Lung microvascular endothelial cell (primary cell): ENCODE measurements at regions not wholly inside any gene's neighbourhood (a gene's known extent, or its start where the extent isn't known, plus 50 kb on each side); places are given as distances from the start of the nearest gene placed in this dataset.
"Not testable (repeated sequence)": the region's sequence is repeated elsewhere in the genome, so short reads cannot be mapped to it uniquely, and the experiment has no call there.

Source experiments
- DNase-seq, 2 donors: peaks; one replicate each; pipeline versions ENCODE4 v3.0.0 to v3.0.0-alpha.2; 2010; ENCODE audit warnings: low read depth in 2 of 2

DNA sequence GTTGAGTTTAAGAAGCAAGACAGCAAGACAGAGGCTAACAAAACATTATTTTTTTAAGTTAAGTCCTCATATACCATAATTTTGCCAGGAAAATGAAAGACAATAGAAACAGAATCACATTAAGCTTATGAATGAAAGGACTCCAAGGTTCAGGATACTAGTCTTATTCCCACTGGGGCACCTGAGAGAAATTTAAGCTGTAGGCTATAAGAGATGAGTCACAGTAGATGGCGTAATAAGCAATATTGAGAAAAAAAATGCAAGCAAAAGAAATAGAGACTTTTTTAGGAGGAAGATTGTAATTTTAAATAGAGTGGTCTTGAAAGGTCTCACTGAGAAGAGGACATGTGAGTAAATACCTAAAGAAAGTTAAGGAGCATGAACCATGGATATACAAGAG is 57.1 kb upstream of the KIF2B start:
- DNase-seq: no peak

DNA sequence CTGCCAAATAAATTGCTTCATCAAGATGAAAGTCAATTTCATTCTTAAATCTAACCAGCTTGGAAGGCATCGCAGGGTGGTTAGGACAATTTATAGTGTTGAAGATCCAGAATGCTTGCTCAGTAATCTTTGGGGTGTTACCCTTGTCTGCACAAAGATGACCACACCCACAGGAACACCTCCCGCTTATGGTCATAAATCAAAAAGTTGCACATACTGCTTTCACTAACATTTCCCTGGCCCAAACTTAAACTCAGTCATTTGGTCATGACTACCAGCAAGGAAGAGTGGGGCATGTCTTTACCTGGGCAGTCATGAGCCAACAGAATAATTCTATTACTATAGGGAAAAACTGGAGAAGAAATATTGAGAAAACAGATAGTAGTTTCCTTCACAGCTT is 57.6 kb upstream of the KIF2B start:
- no peak for DNase-seq

DNA sequence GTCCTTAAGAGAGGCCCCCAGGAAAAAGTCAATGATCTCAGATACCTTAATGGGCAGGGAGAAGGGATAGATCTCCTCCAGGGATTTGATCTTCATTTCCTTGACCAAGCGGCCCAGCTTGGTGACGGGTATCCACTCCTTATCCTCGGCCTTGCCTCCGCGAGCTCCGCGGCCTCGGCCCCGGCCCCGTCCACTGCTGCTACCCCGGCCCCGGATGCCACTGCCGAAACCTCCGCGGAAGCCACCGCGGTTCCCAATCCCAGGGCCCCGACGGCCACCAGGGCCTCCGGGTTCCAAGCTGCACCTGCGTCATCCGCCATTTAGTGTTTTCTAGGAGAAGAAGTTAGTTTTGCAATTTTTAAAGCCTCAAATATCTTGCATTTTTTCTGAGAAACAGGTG is 65.2 kb upstream of the KIF2B start:
- no peak for DNase-seq

DNA sequence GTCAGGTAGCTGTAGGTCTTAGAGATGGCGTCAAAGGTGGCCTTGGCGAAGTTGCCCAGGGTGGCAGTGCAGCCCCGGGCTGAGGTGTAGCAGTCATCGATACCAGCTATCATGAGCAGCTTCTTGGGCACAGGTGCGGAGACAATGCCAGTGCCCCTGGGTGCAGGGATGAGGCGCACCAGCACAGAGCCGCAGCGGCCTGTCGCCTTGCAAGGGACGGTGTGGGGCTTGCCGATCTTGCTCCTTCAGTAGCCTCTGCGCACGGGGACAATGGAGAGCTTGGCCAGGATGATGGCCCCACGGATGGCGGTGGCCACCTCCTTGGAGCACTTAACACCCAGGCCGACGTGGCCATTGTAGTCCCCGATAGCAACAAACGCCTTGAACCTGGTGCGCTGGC is 65.6 kb upstream of the KIF2B start:
- not testable (repeated sequence) for DNase-seq

DNA sequence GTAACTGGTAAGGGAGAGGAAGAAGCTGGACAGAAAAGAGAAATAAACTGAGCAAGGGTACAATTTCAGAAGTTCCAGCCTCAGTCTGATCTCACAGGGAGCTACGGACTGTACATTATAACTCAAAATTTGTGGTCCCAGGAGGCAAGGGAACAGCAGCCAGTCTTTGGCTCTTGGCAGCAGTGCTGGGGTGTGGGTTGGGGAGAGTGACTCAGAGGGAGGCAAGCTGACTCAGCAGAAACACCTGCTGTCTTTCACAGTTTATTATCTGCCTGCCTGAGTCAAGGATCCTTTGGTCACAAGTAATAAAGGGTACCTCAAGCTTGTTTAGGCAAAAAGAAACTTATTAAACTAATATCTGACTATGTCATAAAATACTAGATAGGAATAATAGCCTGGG is 73.5 kb upstream of the KIF2B start:
- DNase-seq: no peak

DNA sequence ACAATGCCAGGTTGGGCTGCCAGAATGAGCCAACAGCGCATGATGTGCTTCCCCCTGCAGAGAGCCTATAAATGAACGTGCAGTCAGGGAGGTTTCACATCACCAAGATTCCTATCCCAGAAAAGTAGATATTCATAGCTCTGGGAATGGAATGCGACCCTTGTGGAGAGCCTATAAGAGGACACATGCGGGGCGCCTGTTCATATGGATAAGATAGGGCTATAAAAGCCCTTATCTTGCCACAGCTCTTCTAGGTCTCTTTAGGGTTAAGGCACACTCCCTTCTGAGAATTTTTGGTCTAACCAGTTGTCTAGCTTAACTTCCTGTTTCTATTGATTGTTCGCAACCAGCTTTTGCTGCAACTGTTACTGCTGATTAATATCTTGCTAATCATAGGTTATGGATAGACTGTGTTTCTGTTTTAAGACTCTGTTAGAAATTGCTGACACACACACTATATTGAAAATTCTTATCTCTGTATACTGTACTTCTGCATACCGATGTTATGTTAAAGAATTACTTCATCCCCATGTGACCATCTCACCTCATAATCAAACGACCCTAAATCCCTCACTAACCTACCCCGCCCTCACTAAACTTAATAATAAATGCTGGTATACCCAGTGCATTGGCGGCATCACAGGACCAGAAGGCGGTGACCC is 74.4 kb upstream of the KIF2B start:
- DNase-seq: not testable (repeated sequence)

DNA sequence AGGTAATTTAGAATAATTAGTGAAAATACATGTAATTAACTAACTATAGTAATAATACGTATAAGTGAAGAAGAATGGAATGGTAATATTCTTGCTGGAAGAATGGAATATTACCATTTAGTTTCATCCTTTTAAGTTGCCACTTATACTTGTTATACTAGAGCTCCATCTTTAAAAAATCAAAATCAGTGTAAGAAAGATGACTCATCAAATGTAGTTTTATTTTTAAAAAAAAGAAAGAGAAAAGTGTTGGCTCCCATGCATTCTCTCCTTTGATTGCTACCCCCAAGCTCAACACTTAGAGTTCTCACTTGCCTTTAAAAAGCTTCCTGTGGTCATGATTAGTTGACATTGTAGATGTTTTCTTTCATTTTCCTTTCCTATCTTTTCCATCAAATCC is 82.4 kb upstream of the KIF2B start:
- no peak for DNase-seq

DNA sequence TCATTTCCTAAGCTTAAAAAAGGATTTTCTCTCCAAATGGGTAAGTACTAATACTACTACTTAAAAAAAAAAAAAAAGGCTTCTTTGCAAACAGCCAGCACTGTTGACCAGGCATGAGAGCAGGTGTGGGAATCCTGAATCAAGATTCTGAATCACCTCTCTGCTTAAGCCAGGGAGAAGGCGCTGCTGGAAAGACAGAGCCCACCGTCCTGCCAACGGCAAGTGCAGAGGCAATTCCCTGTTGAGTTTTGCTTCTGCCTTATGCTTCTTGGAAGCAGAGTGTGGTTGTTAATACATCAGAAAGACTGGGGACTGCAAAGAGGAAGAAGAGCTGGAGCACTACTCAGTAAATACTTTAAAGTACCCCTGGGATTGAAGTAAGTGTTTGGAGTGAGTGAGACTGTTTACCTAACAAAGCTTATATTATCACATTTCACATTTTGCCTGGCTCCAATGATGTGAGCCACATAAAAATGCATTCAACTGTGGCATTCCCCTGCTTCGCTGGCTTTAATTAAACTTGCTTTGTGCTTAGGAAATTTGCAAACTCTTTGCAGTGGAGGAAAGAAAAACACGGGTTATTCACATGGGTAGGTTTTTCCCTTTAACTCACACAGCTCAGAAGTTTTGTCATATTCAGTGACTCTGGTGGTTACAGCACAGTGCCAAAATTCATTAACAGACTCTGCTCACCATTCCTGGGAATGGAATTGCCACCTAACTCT is 86.0 kb upstream of the KIF2B start:
- DNase-seq: no peak

DNA sequence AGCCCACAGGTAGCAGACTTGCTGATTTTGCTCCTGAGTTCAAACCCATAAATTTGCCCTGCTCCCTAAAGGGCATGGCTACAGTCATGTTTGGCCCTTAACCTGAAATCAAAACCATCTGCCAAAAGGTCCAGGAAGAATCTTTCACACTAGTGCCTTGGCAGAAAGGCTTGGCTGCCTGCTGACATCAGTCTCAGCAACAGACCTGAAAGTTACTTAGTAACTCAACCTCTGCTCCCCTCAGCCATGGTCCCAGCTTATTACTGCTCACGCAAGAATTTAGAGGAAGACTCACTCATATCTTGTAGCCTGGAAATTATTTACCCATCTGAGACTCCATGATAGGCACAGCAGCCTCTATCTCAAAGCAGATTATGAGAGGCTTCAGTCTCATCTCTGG is 98.0 kb upstream of the KIF2B start:
- DNase-seq: no peak

DNA sequence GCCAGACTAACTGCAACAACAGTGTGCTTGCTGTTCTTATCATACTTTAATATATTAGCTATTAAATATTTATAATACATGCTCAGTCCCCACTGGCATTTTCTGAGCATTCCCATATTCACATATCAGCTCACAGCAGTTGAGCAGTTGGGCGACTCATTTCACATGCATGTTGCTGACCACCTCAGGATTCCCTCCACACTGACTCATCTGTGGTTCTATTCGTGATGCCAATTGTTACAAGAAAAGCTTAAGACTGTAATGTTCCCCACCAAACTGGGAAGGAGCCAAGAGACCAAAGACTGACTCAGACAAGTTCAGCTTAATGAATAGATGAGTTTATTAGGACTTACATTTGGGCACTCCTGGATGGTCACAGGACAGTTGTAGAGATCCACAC is 100.3 kb upstream of the KIF2B start:
- peak in 1 of 2 donors; percentile 24 for DNase-seq

DNA sequence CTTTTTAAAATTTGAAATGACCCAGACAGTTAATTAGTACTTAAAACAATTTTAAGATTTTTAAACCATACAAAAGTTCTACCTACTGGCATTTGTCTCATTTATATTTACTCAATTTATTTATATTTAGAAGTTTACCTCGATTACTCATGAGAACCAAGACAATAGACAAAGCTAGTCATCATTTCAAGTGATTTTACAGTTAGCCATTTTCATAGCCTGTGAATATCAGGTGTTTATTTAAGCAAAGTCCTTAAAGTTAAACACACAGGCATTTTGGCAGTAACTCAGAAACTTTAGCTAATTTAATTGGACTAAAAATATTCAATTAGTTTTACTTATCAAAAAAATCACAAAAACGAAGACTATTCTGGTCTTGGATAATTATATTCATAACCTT is 101.6 kb upstream of the KIF2B start:
- no peak for DNase-seq

DNA sequence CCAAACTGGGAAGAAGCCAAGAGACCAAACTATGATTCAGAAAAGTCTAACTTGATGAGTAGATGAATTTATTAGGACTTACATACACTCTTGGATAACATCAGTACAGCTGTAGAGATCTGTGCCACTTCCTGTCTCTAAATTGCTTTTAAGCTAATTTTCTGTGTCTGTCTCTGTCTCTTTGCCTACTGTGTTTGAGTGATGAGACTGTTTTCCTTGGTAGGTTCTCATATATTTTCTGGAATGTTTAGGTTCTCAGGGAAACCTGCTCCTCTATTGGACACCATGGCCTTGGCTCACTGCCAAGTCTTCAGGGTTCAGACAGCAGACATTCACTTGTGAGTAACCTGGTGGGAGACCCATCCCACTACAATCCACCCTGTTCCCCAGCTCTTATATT is 103.5 kb upstream of the KIF2B start:
- no peak for DNase-seq

DNA sequence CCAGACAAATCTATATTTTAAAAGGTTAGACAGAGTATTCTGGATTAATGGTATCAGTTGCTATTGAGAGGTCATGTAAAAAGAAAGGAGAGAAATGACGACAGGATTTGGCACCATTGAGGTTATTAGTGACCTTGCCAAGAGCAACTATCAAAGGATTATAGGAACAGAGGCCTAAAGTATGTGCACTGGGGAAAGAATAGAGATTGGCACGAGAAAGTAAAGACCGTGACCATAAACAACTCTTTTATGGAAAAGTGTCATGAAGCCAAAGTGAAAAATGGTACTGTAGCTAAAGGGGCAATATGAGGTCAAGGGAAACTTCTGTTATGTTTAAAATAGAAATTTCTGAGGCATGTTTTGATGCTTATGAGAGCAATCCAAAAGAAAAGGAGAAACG is 115.2 kb upstream of the KIF2B start:
- DNase-seq: peak in 1 of 2 donors; percentile 69

DNA sequence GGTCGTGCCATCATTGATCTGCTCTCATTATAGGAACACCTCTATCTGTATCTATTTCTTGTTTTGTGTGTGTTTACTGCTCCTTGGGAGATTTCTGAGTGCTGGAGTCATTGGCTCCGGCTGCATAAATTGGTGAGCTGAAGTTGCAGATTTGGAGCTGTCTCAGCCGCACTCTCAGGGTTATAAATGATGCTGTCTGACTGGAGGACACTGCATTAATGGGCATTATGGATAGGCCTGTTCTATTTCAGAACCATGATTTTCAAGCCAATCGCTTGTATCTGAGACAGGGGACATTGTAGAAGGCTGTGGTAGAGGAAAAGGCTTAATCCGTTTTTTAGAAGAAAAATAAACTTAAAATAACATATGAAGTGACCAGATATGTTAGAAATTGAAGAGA is 126.4 kb upstream of the KIF2B start:
- DNase-seq: no peak

DNA sequence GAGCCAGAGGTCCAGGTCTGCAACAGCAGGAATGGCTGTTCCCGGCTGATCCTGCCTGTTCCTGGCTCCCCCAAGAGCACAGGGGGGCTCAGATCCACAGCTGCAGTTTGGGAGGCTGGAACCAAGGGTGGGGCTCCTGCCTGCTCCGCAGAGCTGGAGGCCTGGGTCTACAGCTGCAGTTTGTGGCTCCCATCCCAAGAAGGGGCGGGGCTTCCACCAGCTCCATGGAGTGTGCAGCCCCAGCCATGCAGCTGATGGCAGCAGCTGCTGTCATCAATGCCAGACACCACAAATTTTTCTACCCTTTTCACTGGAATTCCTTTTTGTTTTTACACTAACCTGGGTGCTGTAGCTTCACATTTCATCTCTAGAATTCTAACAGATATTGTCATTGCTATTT is 135.4 kb upstream of the KIF2B start:
- no peak for DNase-seq

DNA sequence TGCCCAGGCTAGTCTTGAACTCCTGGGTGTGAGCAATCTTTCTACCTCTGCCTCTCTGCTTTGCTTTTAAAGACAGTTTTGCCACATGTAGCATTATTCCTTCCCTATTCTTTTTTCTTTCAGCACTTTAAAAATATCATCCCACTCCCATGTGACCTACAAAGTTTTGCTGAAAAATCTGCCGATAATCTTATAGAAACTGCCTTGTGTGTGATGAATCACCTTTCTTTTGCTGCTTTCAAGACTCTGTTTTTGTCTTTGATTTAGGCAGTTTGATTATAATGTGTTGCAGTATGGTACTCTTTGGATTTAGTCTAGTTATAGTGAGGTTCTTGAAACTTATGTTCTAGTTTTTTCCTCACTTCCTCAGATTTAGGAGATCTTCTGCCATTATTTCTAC is 142.0 kb upstream of the KIF2B start:
- DNase-seq: no peak

DNA sequence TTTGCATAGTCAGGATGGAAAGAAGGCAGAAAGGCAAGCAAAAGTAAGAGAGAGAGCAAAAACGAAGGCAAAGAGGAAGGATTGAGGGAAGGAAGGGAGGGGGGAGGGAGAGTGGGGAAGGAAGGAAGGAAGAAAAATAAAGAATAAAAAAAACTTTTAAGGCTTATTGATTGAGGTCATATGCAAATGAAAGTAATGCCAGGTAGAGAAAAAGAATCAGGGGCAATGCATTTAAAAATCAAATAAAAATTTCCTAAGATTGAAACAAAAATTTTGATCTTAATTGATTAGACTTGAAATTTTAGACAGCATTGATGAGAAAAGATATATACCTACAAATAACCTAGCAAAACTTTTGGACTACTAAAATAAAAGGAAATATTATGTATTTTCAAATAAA is 153.9 kb upstream of the KIF2B start:
- DNase-seq: no peak

DNA sequence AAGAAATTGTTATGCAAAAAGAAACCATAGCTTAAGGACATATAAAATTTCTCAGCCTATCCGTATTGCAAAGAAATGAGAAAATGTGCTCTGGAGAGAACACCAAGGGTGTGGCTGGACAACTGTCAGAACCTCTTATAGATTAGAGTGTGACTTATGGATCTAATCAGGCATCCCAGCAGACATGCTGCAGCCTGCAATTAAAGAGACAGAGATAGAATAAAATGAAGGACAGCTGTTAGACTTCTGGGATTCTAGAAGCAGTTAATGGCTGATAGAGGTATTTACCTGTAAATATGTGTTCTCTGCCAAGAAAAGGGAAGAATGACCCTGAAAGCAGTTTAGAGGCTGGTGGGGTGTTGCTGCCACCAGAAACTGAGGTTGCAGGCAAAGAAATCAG is 160.1 kb upstream of the KIF2B start:
- no peak for DNase-seq

DNA sequence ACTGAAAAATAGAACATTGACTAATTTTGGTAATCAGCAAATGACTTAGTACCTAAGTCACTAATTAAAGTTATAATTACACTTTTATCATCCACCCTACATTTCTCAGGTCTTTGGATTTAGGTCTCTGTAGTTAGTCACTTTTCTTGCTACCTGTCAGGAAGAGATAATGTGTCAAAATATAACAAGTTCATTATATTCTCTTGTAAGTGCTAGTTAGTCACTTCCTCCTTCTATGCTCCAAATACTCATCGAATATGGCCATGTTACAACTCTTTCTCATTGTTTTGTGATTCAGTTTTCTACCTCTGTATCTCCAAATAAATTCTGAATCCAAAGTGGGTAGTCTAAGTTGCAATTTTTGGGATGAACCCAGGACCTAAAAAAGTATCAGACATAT is 163.5 kb upstream of the KIF2B start:
- DNase-seq: peak in 1 of 2 donors; percentile 1

DNA sequence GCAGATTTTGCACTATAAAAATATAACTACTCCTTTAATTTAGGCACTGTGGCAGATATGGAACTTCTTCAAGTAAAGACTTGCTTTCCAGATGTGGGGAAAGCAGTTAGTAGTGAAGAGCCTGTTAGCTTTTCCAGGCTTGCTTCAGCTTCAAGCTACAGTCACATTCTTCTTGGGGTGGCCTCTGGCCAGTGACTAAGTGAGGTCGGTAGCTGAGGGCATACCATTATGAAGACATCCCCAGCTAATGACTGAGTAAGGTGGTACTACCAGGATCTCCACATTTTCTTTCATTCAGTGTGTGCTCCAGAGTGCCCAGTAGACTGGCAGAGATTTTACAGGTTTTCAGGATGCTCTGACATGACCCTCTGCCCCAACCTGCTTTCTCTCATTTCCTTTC is 167.1 kb upstream of the KIF2B start:
- DNase-seq: no peak

DNA sequence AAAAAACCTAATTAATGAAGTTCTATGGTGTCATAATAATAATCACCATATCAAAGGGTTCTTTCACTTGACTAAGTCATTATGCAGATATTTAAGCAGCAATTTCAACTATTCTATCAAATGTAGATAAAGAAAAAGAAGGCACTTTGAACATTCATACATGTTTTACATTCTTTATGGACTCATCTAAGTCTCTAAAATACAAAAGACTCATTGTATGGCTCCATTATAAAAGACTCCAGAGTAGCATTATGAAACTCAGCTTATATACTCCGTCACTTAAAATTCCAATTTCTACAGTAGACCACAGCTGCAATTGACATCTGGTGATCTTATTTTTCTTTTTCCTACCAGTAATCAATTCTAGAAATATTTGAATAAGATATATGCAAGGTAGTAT is 173.5 kb upstream of the KIF2B start:
- DNase-seq: no peak

DNA sequence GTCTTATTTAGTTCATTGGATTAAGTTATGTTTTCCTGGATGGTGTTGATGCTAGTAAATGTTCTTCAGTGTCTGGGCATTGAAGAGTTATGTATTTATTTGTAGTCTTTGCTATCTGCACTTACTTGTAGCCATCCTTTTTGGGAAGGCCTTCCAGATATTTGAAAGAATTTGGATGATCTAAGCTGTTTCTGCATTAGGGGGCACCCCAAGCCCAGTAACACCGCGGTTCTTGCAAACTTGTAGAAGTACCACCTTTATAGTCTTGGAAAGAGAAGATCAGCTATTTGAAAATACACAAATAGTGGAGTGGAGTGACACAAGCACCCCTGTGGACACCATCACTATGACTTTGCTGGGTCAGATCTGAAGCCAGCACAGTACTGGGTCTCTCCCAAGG is 175.9 kb upstream of the KIF2B start:
- no peak for DNase-seq

DNA sequence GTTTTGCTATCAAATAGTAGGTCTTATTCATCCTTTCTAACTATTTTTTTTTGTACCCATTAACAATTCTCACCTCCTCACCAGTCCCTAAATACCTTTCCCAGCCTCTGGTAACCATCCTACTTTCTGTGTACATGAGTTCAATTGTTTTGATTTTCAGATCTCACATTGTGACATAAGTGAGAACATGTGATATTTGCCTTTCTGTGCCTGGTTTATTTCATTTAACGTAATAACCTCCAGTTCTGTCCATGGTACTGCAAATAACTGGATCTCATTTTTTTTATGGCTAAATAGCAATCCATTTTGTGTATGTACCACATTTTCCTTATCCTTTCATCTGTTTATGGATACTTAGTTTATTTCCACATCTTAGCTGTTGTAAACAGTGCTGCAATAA is 181.9 kb upstream of the KIF2B start:
- DNase-seq: no peak

DNA sequence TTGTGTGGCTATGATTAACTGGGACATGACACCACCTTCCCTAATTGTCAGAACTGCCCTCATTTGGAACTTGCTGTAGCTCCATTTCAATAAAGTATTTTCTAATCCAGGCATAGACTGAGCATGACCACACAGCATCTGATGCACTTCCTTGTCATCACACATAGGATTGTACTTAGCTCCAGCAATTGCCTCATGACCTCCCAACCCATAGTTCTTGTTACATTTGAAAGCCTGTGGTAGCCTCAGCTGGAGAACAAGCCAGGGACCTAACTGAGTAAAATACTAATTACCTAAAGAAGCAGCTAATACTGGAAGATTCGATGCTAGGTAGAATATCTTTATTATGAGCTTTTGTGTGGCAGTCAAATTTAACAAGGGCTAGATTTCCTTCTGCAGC is 187.3 kb upstream of the KIF2B start:
- DNase-seq: no peak
